ENCODE measurements at regions not wholly inside any gene's neighbourhood (a gene's known extent, or its start where the extent isn't known, plus 50 kb on each side); places are given as distances from the start of the nearest gene placed in this dataset.

DNA sequence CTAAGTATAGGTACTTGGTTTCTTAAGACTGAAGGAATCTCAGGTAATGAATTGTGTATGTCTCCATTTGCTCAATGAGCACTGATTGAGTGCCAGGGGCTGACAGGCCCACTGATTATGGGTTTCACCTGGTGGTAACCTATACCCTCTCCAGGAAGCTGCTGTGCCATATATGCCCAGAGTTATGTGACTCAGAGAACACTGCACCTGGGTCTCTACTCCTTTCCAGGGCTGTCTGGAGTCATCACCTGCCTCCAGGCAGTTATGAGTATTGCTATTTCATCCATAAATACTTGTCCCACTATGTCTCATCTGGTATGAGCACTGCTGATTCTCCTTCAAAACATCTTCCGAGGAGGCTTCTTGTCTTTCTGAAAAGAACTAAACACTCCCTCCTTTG is 692.9 kb downstream of the BCL11B start:
- H3K4me3 ChIP-seq (ENCODE audit: low read length) = no peak overlapping the region
- no peaks in the 10 kb centered on the region for H3K4me1 ChIP-seq (ENCODE audit: control insufficient read depth, insufficient read depth, low read length)
- no peak overlapping the region for H3K27ac ChIP-seq (ENCODE audit: low read length)
- no peak for DNase-seq
- 86% methylated on average over 1 of the region's 1 CpG for WGBS (ENCODE audit: insufficient coverage, low lambda C conversion rate)
- no peaks in the 10 kb centered on the region for H3K27me3 ChIP-seq (ENCODE audit: control insufficient read depth, insufficient read depth, low read length)
- H3K36me3 ChIP-seq (ENCODE audit: control insufficient read depth, insufficient read depth, low read length) = no peaks in the 10 kb centered on the region
- no peaks in the 10 kb centered on the region for H3K9me3 ChIP-seq (ENCODE audit: control insufficient read depth, low read depth, low read length)

DNA sequence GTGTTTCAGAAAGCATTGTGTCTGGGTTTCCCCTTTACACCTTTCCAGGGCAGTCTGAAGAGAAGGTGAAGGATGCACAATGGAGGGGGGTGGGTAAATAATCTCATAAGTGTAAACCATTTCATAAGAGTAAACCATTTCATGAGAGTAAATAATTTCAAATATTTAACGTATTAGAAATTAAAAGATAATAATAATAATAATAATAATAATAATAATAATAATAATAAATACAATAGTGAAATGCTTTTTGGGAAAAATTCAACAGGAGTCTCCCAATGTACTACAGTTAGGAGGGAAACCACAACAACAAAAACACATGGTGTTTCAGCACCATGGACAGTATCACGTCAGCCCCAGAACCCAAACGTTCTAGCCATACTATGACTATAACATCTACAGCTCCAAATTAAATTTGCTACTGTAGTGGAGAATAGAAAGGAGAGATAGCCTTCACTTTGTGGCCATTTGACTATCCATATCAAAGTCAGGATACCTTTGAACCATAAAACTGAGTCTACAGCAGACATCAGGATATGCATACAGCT is 691.8 kb downstream of the BCL11B start:
- H3K9me3 ChIP-seq (ENCODE audit: control insufficient read depth, low read depth, low read length) = no peaks in the 10 kb centered on the region
- H3K27me3 ChIP-seq (ENCODE audit: control insufficient read depth, insufficient read depth, low read length) = no peaks in the 10 kb centered on the region
- H3K36me3 ChIP-seq (ENCODE audit: control insufficient read depth, insufficient read depth, low read length) = no peaks in the 10 kb centered on the region
- H3K4me3 ChIP-seq (ENCODE audit: low read length) = no peak overlapping the region
- WGBS (ENCODE audit: insufficient coverage, low lambda C conversion rate) = 20% methylated on average over 1 of the region's 3 CpGs
- H3K4me1 ChIP-seq (ENCODE audit: control insufficient read depth, insufficient read depth, low read length) = no peaks in the 10 kb centered on the region
- no peak for DNase-seq
- no peak overlapping the region for H3K27ac ChIP-seq (ENCODE audit: low read length)

DNA sequence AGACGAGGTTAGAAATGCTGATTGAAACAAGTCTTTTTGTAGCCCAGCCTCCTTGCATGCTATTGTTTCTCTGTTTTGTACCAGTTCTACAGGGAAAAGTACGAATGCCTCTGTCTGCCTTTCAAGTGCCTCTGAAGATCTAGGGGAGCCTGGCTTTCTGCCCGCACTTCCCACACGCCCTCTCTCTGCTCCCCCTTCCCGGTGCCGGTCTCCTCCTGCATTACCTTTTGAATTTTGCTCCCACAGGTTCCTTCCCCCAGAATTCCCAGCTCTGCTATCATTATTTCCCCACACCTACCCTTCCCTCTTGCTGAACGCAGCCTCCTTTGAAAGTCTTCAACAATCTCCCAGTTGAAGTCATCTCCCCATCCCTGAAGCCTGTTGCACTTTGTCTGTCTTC is 689.7 kb downstream of the BCL11B start:
- Histone ChIP-seq H3K9me3 (ENCODE audit: control insufficient read depth, low read depth, low read length) (no peaks in the 10 kb centered on the region), H3K4me1 (ENCODE audit: control insufficient read depth, insufficient read depth, low read length) (no peaks in the 10 kb centered on the region), H3K27ac (ENCODE audit: low read length) (no peak overlapping the region), H3K36me3 (ENCODE audit: control insufficient read depth, insufficient read depth, low read length) (no peaks in the 10 kb centered on the region), H3K27me3 (ENCODE audit: control insufficient read depth, insufficient read depth, low read length) (no peaks in the 10 kb centered on the region), H3K4me3 (ENCODE audit: low read length) (no peak overlapping the region)
- no peak for DNase-seq
- 100% methylated on average over 1 of the region's 7 CpGs for WGBS (ENCODE audit: insufficient coverage, low lambda C conversion rate)

DNA sequence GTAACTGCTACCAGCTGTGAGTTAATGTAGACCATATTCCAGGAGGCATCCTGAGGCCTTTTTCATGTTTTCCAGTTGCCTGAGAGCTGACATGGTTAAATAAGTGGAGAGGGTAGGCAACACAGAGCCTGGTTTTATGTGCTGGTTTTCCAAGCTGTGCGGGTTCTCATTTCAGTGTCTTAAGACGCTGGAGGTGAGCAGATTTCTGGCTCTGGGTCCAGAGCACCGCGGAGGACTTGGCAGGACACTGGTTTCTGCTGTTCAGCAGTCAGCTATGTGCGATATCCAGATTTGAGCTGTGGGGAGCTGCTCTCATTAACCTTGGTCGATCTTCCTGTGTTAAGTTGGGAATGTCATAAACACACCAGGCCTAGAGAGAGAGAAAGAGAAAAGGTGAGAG is 680.8 kb downstream of the BCL11B start:
- no peak overlapping the region for H3K4me3 ChIP-seq (ENCODE audit: low read length)
- H3K27me3 ChIP-seq (ENCODE audit: control insufficient read depth, insufficient read depth, low read length) = no peaks in the 10 kb centered on the region
- H3K4me1 ChIP-seq (ENCODE audit: control insufficient read depth, insufficient read depth, low read length) = no peaks in the 10 kb centered on the region
- no peaks in the 10 kb centered on the region for H3K36me3 ChIP-seq (ENCODE audit: control insufficient read depth, insufficient read depth, low read length)
- H3K9me3 ChIP-seq (ENCODE audit: control insufficient read depth, low read depth, low read length) = peaks cover 3% of the 10 kb centered on the region
- DNase-seq = no peak
- WGBS (ENCODE audit: insufficient coverage, low lambda C conversion rate) = no CpG with 5 or more reads among the region's 6 CpGs
- no peak overlapping the region for H3K27ac ChIP-seq (ENCODE audit: low read length)

DNA sequence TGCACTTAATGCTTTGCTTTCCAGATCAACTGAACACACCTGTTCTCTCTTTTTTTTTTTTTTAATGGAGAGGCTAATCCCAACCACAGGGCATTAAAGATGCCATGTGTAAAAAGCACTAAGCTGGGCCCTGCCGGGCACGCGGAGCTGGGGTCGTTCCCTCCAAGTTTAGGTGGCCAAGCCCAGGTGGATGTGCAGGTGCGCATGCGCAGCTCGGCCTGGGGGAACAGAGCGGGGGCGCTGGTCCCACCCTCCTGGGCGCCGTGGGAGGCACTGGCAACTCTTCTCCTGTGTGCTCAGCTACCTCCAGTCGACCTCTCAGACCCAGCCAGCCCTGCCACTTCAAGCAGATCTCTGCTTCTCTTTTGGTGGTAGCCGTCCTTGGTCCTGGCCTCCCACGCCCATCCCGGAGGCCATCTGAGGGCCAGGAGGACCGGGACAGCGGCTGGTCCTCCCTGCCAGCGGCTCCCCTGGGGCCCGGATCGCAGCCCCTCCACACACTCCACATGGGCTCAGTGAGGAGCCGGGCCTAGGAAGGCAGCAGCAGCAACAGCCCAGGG is 679.3 kb downstream of the BCL11B start:
- H3K4me1 ChIP-seq (ENCODE audit: control insufficient read depth, insufficient read depth, low read length) = no peaks in the 10 kb centered on the region
- peaks cover 3% of the 10 kb centered on the region for H3K9me3 ChIP-seq (ENCODE audit: control insufficient read depth, low read depth, low read length)
- no peaks in the 10 kb centered on the region for H3K36me3 ChIP-seq (ENCODE audit: control insufficient read depth, insufficient read depth, low read length)
- no peak for DNase-seq
- H3K27me3 ChIP-seq (ENCODE audit: control insufficient read depth, insufficient read depth, low read length) = no peaks in the 10 kb centered on the region
- no peak overlapping the region for H3K27ac ChIP-seq (ENCODE audit: low read length)
- WGBS (ENCODE audit: insufficient coverage, low lambda C conversion rate) = no CpG with 5 or more reads among the region's 21 CpGs
- no peak overlapping the region for H3K4me3 ChIP-seq (ENCODE audit: low read length)

DNA sequence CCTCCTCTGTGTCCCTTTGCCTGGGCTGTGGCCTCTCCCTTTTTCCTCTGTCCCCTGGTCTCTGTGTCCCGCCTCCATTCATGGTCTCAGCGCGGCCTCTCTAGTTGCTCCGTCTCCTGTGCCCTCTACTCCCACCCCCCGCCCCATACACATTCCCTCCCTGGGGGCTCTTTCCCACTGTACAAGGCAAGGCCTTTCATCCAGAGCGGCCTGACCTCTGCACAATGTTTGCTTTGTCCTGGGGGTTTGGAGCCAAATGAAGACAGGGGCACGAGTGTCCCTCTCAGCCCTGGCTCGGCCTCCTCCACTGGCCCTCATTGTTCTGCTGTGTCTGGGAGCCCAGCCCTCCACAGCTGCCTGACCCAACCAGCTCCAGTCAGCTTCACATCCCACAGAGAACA is 678.6 kb downstream of the BCL11B start:
- DNase-seq = no peak
- Histone ChIP-seq H3K4me3 (ENCODE audit: low read length) (no peak overlapping the region), H3K4me1 (ENCODE audit: control insufficient read depth, insufficient read depth, low read length) (no peaks in the 10 kb centered on the region), H3K27me3 (ENCODE audit: control insufficient read depth, insufficient read depth, low read length) (no peaks in the 10 kb centered on the region), H3K9me3 (ENCODE audit: control insufficient read depth, low read depth, low read length) (peaks cover 3% of the 10 kb centered on the region), H3K36me3 (ENCODE audit: control insufficient read depth, insufficient read depth, low read length) (no peaks in the 10 kb centered on the region), H3K27ac (ENCODE audit: low read length) (no peak overlapping the region)
- 100% methylated on average over 1 of the region's 8 CpGs for WGBS (ENCODE audit: insufficient coverage, low lambda C conversion rate)

DNA sequence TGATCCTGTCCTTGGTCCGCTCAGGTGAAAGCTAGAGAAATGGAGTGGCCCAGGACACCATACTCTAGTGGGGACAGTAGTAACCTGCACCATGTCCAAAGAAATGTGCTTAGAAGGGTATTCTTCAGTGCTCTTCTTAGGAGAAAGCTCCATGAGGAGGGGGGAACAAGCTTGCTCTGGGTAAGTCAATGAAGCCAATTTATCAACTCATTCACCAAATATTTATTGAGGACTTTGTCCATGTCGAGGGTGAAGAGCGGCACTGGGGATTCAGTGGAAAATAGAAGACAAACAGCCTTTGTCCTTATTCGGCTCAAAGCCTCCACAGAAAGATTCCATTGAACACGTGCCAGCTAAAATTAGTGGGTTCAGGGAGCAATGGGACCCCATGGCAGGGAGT is 677.8 kb downstream of the BCL11B start:
- Histone ChIP-seq H3K27me3 (ENCODE audit: control insufficient read depth, insufficient read depth, low read length) (no peaks in the 10 kb centered on the region), H3K36me3 (ENCODE audit: control insufficient read depth, insufficient read depth, low read length) (no peaks in the 10 kb centered on the region), H3K9me3 (ENCODE audit: control insufficient read depth, low read depth, low read length) (peaks cover 3% of the 10 kb centered on the region), H3K27ac (ENCODE audit: low read length) (no peak overlapping the region), H3K4me3 (ENCODE audit: low read length) (no peak overlapping the region), H3K4me1 (ENCODE audit: control insufficient read depth, insufficient read depth, low read length) (no peaks in the 10 kb centered on the region)
- no peak for DNase-seq
- WGBS (ENCODE audit: insufficient coverage, low lambda C conversion rate) = no CpG with 5 or more reads among the region's 5 CpGs

DNA sequence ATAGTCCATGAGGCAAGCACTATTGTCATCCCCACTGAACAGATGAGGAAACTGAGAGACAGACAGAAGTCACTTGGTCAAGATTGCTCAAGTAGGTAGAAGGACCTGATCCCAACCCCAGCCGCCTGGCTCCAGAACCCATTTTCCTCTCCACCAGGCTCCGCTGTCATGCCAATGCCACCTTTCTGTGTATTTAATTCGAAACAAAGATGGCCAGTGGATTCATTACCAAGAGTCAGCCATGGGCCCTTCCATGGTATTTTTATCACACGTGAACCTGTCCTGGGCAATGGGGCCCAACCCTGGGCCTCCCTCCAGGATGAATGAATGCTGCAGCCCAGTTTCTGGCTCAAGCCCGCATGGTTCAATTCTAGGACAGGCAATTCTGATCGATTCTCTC is 673.4 kb downstream of the BCL11B start:
- Histone ChIP-seq H3K27ac (ENCODE audit: low read length) (no peak overlapping the region), H3K4me3 (ENCODE audit: low read length) (no peak overlapping the region), H3K4me1 (ENCODE audit: control insufficient read depth, insufficient read depth, low read length) (no peaks in the 10 kb centered on the region), H3K27me3 (ENCODE audit: control insufficient read depth, insufficient read depth, low read length) (no peaks in the 10 kb centered on the region), H3K36me3 (ENCODE audit: control insufficient read depth, insufficient read depth, low read length) (no peaks in the 10 kb centered on the region), H3K9me3 (ENCODE audit: control insufficient read depth, low read depth, low read length) (no peaks in the 10 kb centered on the region)
- no CpG with 5 or more reads among the region's 6 CpGs for WGBS (ENCODE audit: insufficient coverage, low lambda C conversion rate)
- no peak for DNase-seq

DNA sequence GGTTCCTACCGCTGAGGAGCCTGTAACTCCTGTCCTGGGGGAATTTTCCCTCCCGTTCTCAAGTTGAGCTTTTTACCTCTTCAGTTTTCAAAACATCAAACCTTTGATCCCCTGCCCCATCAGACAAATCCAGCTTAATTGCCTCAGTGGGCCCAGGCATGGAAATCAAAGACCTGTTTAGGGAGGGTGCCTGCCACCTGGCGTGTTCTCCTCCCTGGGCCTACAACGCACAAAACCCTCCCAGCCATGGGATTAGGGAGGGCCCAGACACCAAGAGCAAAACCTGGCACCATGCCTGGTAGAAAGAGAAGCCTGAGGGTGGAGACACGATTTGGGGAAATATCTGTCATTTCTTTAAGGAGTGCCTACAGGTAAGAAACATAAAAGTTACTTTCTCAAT is 672.9 kb downstream of the BCL11B start:
- H3K4me1 ChIP-seq (ENCODE audit: control insufficient read depth, insufficient read depth, low read length) = no peaks in the 10 kb centered on the region
- no peaks in the 10 kb centered on the region for H3K9me3 ChIP-seq (ENCODE audit: control insufficient read depth, low read depth, low read length)
- H3K36me3 ChIP-seq (ENCODE audit: control insufficient read depth, insufficient read depth, low read length) = no peaks in the 10 kb centered on the region
- H3K27ac ChIP-seq (ENCODE audit: low read length) = no peak overlapping the region
- no CpG with 5 or more reads among the region's 5 CpGs for WGBS (ENCODE audit: insufficient coverage, low lambda C conversion rate)
- no peak for DNase-seq
- H3K4me3 ChIP-seq (ENCODE audit: low read length) = no peak overlapping the region
- no peaks in the 10 kb centered on the region for H3K27me3 ChIP-seq (ENCODE audit: control insufficient read depth, insufficient read depth, low read length)

DNA sequence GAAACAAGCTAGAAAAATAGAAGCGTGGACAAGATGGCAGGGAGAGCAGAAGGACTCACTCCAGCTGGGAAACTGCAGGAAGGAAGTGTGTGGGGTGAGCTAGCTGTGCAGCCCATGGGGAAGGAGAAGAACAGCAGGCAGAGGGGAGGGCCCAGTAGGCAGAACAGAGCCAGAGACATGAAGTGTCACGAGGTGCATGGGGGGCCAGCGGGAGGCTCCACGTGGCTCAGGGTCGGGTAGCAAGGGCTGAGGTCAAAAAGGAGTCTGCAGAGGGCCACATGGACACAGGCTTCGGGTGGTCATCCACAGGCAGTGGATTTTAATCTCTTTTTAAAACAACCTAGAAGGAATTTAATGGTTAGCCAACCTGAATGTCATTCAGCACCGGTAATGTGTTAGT is 669.0 kb downstream of the BCL11B start:
- Histone ChIP-seq H3K27me3 (ENCODE audit: control insufficient read depth, insufficient read depth, low read length) (no peaks in the 10 kb centered on the region), H3K27ac (ENCODE audit: low read length) (no peak overlapping the region), H3K36me3 (ENCODE audit: control insufficient read depth, insufficient read depth, low read length) (no peaks in the 10 kb centered on the region), H3K9me3 (ENCODE audit: control insufficient read depth, low read depth, low read length) (no peaks in the 10 kb centered on the region), H3K4me3 (ENCODE audit: low read length) (no peak overlapping the region), H3K4me1 (ENCODE audit: control insufficient read depth, insufficient read depth, low read length) (no peaks in the 10 kb centered on the region)
- 83% methylated on average over 2 of the region's 7 CpGs for WGBS (ENCODE audit: insufficient coverage, low lambda C conversion rate)
- no peak for DNase-seq

DNA sequence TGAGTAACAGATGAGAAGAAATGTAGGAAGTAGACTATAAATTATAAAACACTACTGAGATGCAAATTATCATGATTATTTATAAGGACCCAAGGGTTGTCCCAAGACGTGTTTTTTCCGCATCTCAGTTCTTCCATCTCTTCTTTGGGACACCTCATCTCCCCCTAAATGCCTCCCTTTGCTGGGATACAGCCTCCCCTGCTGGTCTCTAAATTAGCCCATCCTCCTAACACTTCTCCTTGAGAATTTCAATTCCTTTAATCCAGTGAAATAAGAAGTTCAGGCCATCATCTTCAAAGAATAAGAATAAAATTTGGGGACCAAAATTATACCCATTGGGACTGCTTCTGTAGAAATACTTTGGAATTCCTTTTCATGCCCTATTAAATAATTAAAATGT is 667.0 kb downstream of the BCL11B start:
- no peaks in the 10 kb centered on the region for H3K27me3 ChIP-seq (ENCODE audit: control insufficient read depth, insufficient read depth, low read length)
- WGBS (ENCODE audit: insufficient coverage, low lambda C conversion rate) = no CpG with 5 or more reads among the region's 2 CpGs

More for the DNA sequence above, 667.0 kb downstream of the BCL11B start:
- DNase-seq = no peak
- Histone ChIP-seq H3K36me3 (ENCODE audit: control insufficient read depth, insufficient read depth, low read length) (no peaks in the 10 kb centered on the region), H3K9me3 (ENCODE audit: control insufficient read depth, low read depth, low read length) (no peaks in the 10 kb centered on the region), H3K27ac (ENCODE audit: low read length) (no peak overlapping the region), H3K4me3 (ENCODE audit: low read length) (no peak overlapping the region), H3K4me1 (ENCODE audit: control insufficient read depth, insufficient read depth, low read length) (no peaks in the 10 kb centered on the region)
